ENCODE measurements at regions not wholly inside any gene's neighbourhood (a gene's known extent, or its start where the extent isn't known, plus 50 kb on each side); places are given as distances from the start of the nearest gene placed in this dataset.

GRCh38 chr4:83809581-83809980, 273.7 kb downstream of the GPAT3 start:
- intact Hi-C loops (cut with DNase I) = loop anchor here (5.0 kb wide), 1 partner anchor 607 kb away; no protein-coding TSS in a partner anchor
- H3K4me1 ChIP-seq = no peaks in the 10 kb centered on the region
- H3K27ac ChIP-seq = no peak overlapping the region
- H3K27me3 ChIP-seq = no peaks in the 10 kb centered on the region
- H3K36me3 ChIP-seq = no peaks in the 10 kb centered on the region
- no peaks in the 10 kb centered on the region for H3K9me3 ChIP-seq
- TF ChIP-seq POLR2AphosphoS5 (IDR thresholded peaks at IDR 0.05; ENCODE audit: insufficient read depth in 1 of 2, low read depth in 1 of 2) (no peak), POLR2A (IDR thresholded peaks at IDR 0.05) (no peak)
- TF ChIP-seq, protein P1, sequence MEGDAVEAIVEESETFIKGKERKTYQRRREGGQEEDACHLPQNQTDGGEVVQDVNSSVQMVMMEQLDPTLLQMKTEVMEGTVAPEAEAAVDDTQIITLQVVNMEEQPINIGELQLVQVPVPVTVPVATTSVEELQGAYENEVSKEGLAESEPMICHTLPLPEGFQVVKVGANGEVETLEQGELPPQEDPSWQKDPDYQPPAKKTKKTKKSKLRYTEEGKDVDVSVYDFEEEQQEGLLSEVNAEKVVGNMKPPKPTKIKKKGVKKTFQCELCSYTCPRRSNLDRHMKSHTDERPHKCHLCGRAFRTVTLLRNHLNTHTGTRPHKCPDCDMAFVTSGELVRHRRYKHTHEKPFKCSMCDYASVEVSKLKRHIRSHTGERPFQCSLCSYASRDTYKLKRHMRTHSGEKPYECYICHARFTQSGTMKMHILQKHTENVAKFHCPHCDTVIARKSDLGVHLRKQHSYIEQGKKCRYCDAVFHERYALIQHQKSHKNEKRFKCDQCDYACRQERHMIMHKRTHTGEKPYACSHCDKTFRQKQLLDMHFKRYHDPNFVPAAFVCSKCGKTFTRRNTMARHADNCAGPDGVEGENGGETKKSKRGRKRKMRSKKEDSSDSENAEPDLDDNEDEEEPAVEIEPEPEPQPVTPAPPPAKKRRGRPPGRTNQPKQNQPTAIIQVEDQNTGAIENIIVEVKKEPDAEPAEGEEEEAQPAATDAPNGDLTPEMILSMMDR (IDR thresholded peaks at IDR 0.05) = no peak
- DNase-seq (ENCODE audit: extremely low spot score in 2 of 2) = no peak
- H3K4me3 ChIP-seq = no peak overlapping the region

DNA sequence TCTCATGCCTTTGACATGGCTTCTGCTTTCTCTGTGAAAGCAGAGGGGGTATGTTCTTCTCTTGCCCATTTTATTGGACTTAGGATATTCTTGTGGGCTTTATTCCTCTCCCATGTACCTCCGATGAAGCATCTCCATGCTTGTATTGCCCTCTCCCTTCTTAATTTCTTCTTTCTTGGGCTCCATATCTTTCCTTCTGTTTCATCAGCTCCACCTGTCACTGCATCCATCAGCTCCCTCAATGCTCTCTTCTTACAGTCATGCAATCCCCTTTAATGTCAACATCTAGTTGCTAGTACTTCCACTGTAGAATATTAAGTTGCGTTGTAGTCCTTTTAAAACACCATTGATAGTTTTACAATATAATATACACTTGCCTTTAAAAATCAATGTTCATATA, 257.6 kb downstream of the GPAT3 start:
- Histone ChIP-seq H3K36me3 (no peaks in the 10 kb centered on the region), H3K27ac (no peak overlapping the region), H3K4me3 (no peak overlapping the region), H3K4me1 (no peaks in the 10 kb centered on the region), H3K27me3 (no peaks in the 10 kb centered on the region), H3K9me3 (no peaks in the 10 kb centered on the region)
- intact Hi-C loops (cut with DNase I) = no loop called here
- TF ChIP-seq POLR2AphosphoS5 (IDR thresholded peaks at IDR 0.05; ENCODE audit: insufficient read depth in 1 of 2, low read depth in 1 of 2) = no peak
- TF ChIP-seq POLR2A (IDR thresholded peaks at IDR 0.05) = no peak
- TF ChIP-seq, protein P1 (IDR thresholded peaks at IDR 0.05) = no peak
- no peak for DNase-seq (ENCODE audit: extremely low spot score in 2 of 2)

DNA sequence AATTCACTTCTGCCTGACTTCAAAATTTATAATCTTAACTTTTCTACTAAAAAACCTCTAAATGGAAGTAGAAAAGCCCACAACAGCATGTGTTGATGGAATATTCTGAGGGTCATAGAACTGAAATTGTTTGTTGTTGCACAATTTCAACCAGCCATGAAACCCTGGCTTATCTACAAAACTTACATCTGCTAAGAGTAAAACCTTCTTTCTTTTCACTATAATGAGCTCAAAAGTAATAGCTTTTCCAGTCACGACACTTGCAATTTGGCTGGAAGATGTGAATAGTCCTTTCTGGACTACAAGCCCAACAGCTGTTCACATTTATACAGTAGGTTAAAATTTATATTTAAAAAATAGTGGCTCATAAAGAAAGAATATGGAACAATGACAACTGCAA, 250.0 kb downstream of the GPAT3 start:
- H3K4me3 ChIP-seq = no peak overlapping the region
- no peaks in the 10 kb centered on the region for H3K4me1 ChIP-seq
- H3K27me3 ChIP-seq = no peaks in the 10 kb centered on the region
- H3K9me3 ChIP-seq = no peaks in the 10 kb centered on the region
- H3K36me3 ChIP-seq = no peaks in the 10 kb centered on the region
- TF ChIP-seq POLR2A (IDR thresholded peaks at IDR 0.05) (no peak), POLR2AphosphoS5 (IDR thresholded peaks at IDR 0.05; ENCODE audit: insufficient read depth in 1 of 2, low read depth in 1 of 2) (no peak)
- TF ChIP-seq, protein P1 (IDR thresholded peaks at IDR 0.05) = no peak
- DNase-seq (ENCODE audit: extremely low spot score in 2 of 2) = no peak
- intact Hi-C loops (cut with DNase I) = no loop called here
- no peak overlapping the region for H3K27ac ChIP-seq

DNA sequence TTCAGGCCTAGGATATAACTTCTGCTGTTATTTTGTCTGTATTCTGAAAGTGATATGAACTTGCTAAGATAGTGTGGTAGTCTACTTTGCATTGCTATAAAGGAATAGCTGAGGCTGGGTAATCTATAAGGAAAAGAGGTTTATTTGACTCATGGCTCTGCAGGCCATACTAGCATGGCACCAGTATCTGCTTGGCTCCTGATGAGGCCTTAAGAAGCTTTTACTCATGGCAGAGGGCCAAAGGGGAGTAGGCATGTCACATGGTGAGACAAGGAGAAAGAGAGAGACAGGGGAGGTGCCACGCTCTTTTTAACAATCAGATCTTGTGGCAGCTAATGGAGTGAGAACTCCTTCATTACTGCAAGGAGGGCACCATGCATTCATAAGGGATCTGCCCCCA, 247.3 kb downstream of the GPAT3 start:
- Histone ChIP-seq H3K27me3 (no peaks in the 10 kb centered on the region), H3K9me3 (no peaks in the 10 kb centered on the region), H3K4me1 (no peaks in the 10 kb centered on the region), H3K36me3 (no peaks in the 10 kb centered on the region), H3K4me3 (no peak overlapping the region), H3K27ac (no peak overlapping the region)
- TF ChIP-seq POLR2A (IDR thresholded peaks at IDR 0.05) = no peak
- TF ChIP-seq POLR2AphosphoS5 (IDR thresholded peaks at IDR 0.05; ENCODE audit: insufficient read depth in 1 of 2, low read depth in 1 of 2) = no peak
- TF ChIP-seq, protein P1 (IDR thresholded peaks at IDR 0.05) = no peak
- no peak for DNase-seq (ENCODE audit: extremely low spot score in 2 of 2)
- intact Hi-C loops (cut with DNase I) = no loop called here

- H3K27me3 ChIP-seq = no peaks in the 10 kb centered on the region
- TF ChIP-seq, protein P1 (IDR thresholded peaks at IDR 0.05) = no peak
- TF ChIP-seq POLR2AphosphoS5 (IDR thresholded peaks at IDR 0.05; ENCODE audit: insufficient read depth in 1 of 2, low read depth in 1 of 2) = no peak
- no peak for TF ChIP-seq POLR2A (IDR thresholded peaks at IDR 0.05)
- no peak overlapping the region for H3K4me3 ChIP-seq
- H3K4me1 ChIP-seq = no peaks in the 10 kb centered on the region
- H3K36me3 ChIP-seq = no peaks in the 10 kb centered on the region
- intact Hi-C loops (cut with DNase I) = no loop called here
- H3K27ac ChIP-seq = no peak overlapping the region
- no peaks in the 10 kb centered on the region for H3K9me3 ChIP-seq
- no peak for DNase-seq (ENCODE audit: extremely low spot score in 2 of 2)
Measured at GRCh38 chr4:83782591-83782990, 246.7 kb downstream of the GPAT3 start.

Data from vagina (tissue), 2 donors.